ENCODE measurements at regions not wholly inside any gene's neighbourhood (a gene's known extent, or its start where the extent isn't known, plus 50 kb on each side); places are given as distances from the start of the nearest gene placed in this dataset.

DNA sequence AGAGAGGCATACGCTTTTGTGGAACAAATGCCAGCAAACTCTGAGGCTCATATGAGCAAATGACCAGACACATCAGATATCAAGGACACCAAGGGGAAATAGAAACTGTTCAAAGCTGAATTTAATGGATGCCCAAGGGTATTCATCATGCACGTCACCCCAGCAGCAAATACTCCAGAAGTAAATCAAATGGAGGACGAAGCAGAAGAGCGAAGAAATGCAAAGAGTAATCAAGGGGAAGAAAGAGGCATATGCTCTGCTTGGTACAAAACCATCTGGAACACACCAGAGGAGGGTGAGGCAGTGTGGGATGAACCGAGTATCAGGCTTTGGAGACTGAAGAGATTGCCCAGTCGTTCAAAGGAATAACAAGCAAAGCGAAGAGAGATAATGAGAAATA lies 232.6 kb upstream of the EGLN3 start:
- CTCF ChIA-PET = no interaction called here
- DNase-seq (ENCODE audit: low spot score) = no peak
- TF ChIP-seq FOXP1 (CRISPR knock-in tag; IDR thresholded peaks at IDR 0.05; ENCODE audit: borderline replicate concordance) = no peak
- TF ChIP-seq CBFB (CRISPR knock-in tag; IDR thresholded peaks at IDR 0.05; ENCODE audit: low read depth) = no peak
- TF ChIP-seq ELF4 (CRISPR knock-in tag; IDR thresholded peaks at IDR 0.05; ENCODE audit: low read depth) = no peak
- TF ChIP-seq ZNF416 (CRISPR knock-in tag; IDR thresholded peaks at IDR 0.05) = no peak
- TF ChIP-seq SP1 (CRISPR knock-in tag; conservative IDR thresholded peaks at IDR 0.05) = no peak
- TF ChIP-seq, protein P1, sequence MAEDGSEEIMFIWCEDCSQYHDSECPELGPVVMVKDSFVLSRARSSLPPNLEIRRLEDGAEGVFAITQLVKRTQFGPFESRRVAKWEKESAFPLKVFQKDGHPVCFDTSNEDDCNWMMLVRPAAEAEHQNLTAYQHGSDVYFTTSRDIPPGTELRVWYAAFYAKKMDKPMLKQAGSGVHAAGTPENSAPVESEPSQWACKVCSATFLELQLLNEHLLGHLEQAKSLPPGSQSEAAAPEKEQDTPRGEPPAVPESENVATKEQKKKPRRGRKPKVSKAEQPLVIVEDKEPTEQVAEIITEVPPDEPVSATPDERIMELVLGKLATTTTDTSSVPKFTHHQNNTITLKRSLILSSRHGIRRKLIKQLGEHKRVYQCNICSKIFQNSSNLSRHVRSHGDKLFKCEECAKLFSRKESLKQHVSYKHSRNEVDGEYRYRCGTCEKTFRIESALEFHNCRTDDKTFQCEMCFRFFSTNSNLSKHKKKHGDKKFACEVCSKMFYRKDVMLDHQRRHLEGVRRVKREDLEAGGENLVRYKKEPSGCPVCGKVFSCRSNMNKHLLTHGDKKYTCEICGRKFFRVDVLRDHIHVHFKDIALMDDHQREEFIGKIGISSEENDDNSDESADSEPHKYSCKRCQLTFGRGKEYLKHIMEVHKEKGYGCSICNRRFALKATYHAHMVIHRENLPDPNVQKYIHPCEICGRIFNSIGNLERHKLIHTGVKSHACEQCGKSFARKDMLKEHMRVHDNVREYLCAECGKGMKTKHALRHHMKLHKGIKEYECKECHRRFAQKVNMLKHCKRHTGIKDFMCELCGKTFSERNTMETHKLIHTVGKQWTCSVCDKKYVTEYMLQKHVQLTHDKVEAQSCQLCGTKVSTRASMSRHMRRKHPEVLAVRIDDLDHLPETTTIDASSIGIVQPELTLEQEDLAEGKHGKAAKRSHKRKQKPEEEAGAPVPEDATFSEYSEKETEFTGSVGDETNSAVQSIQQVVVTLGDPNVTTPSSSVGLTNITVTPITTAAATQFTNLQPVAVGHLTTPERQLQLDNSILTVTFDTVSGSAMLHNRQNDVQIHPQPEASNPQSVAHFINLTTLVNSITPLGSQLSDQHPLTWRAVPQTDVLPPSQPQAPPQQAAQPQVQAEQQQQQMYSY (CRISPR knock-in tag; IDR thresholded peaks at IDR 0.05) = no peak
- no peak for TF ChIP-seq ZNF232 (CRISPR knock-in tag; IDR thresholded peaks at IDR 0.05)
- TF ChIP-seq NFATC4 (CRISPR knock-in tag; IDR thresholded peaks at IDR 0.05) = no peak
- TF ChIP-seq, protein P2, sequence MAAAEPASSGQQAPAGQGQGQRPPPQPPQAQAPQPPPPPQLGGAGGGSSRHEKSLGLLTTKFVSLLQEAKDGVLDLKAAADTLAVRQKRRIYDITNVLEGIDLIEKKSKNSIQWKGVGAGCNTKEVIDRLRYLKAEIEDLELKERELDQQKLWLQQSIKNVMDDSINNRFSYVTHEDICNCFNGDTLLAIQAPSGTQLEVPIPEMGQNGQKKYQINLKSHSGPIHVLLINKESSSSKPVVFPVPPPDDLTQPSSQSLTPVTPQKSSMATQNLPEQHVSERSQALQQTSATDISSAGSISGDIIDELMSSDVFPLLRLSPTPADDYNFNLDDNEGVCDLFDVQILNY (CRISPR knock-in tag; IDR thresholded peaks at IDR 0.05) = no peak
- TF ChIP-seq RELA (CRISPR knock-in tag; IDR thresholded peaks at IDR 0.05; ENCODE audit: borderline replicate concordance) = no peak
- TF ChIP-seq RORB (CRISPR knock-in tag; IDR thresholded peaks at IDR 0.05) = no peak
- no peak for TF ChIP-seq PRRX2 (CRISPR knock-in tag; IDR thresholded peaks at IDR 0.05)
- no peak for TF ChIP-seq NR1H2 (CRISPR knock-in tag; IDR thresholded peaks at IDR 0.05)
- no peak for TF ChIP-seq NFE2L1 (CRISPR knock-in tag; IDR thresholded peaks at IDR 0.05)
- TF ChIP-seq IRF2 (CRISPR knock-in tag; IDR thresholded peaks at IDR 0.05; ENCODE audit: borderline replicate concordance, low read depth) = no peak
- TF ChIP-seq, protein P3, sequence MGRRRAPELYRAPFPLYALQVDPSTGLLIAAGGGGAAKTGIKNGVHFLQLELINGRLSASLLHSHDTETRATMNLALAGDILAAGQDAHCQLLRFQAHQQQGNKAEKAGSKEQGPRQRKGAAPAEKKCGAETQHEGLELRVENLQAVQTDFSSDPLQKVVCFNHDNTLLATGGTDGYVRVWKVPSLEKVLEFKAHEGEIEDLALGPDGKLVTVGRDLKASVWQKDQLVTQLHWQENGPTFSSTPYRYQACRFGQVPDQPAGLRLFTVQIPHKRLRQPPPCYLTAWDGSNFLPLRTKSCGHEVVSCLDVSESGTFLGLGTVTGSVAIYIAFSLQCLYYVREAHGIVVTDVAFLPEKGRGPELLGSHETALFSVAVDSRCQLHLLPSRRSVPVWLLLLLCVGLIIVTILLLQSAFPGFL (CRISPR knock-in tag; IDR thresholded peaks at IDR 0.05; ENCODE audit: borderline replicate concordance) = no peak
- TF ChIP-seq, protein P4, sequence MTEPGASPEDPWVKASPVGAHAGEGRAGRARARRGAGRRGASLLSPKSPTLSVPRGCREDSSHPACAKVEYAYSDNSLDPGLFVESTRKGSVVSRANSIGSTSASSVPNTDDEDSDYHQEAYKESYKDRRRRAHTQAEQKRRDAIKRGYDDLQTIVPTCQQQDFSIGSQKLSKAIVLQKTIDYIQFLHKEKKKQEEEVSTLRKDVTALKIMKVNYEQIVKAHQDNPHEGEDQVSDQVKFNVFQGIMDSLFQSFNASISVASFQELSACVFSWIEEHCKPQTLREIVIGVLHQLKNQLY (CRISPR knock-in tag; IDR thresholded peaks at IDR 0.05) = no peak
- no peak for TF ChIP-seq GTF2I (CRISPR knock-in tag; conservative IDR thresholded peaks at IDR 0.05)
- TF ChIP-seq, protein P5, sequence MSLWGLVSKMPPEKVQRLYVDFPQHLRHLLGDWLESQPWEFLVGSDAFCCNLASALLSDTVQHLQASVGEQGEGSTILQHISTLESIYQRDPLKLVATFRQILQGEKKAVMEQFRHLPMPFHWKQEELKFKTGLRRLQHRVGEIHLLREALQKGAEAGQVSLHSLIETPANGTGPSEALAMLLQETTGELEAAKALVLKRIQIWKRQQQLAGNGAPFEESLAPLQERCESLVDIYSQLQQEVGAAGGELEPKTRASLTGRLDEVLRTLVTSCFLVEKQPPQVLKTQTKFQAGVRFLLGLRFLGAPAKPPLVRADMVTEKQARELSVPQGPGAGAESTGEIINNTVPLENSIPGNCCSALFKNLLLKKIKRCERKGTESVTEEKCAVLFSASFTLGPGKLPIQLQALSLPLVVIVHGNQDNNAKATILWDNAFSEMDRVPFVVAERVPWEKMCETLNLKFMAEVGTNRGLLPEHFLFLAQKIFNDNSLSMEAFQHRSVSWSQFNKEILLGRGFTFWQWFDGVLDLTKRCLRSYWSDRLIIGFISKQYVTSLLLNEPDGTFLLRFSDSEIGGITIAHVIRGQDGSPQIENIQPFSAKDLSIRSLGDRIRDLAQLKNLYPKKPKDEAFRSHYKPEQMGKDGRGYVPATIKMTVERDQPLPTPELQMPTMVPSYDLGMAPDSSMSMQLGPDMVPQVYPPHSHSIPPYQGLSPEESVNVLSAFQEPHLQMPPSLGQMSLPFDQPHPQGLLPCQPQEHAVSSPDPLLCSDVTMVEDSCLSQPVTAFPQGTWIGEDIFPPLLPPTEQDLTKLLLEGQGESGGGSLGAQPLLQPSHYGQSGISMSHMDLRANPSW (CRISPR knock-in tag; conservative IDR thresholded peaks at IDR 0.05; ENCODE audit: low read depth) = no peak
- TF ChIP-seq, protein P6, sequence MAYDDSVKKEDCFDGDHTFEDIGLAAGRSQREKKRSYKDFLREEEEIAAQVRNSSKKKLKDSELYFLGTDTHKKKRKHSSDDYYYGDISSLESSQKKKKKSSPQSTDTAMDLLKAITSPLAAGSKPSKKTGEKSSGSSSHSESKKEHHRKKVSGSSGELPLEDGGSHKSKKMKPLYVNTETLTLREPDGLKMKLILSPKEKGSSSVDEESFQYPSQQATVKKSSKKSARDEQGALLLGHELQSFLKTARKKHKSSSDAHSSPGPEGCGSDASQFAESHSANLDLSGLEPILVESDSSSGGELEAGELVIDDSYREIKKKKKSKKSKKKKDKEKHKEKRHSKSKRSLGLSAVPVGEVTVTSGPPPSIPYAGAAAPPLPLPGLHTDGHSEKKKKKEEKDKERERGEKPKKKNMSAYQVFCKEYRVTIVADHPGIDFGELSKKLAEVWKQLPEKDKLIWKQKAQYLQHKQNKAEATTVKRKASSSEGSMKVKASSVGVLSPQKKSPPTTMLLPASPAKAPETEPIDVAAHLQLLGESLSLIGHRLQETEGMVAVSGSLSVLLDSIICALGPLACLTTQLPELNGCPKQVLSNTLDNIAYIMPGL (CRISPR knock-in tag; IDR thresholded peaks at IDR 0.05) = no peak
- Mint-ChIP-seq H3K4me1 (peaks cover 13% of the 10 kb centered on the region), H3K27ac (no peak overlapping the region), H3K9me3 (no peaks in the 10 kb centered on the region), H3K27me3 (ENCODE audit: low read depth) (no peaks in the 10 kb centered on the region), H3K36me3 (no peaks in the 10 kb centered on the region), H3K4me3 (no peak overlapping the region)
- POLR2A ChIA-PET = no interaction called here
- no peak for ATAC-seq
